A549 (cell line): ENCODE measurements at regions not wholly inside any gene's neighbourhood (a gene's known extent, or its start where the extent isn't known, plus 50 kb on each side); places are given as distances from the start of the nearest gene placed in this dataset.
"Not testable (repeated sequence)": the region's sequence is repeated elsewhere in the genome, so short reads cannot be mapped to it uniquely, and the experiment has no call there.

Experiments used
- ATAC-seq, 2 experiments: fragments of 200-7000 bp in 1 of 2; fragments of >200 bp in 1 of 2; cut with Nextera tagmentation in 1 of 2; cut with Tn5 transposase in 1 of 2; 3 replicates each; pipeline versions ENCODE4 v1.8.0 to v1.9.1; 2018 to 2020; ENCODE audit warnings: mild to moderate bottlenecking in 1 of 2, moderate library complexity in 1 of 2
- CTCF ChIA-PET: fragments of 300-600 bp; sonication (Branson Sonifier 250); formaldehyde crosslinking; extraction: SDS; loops from one replicate; lab custom pipeline; 2021; ENCODE audit warnings: antibody characterized with exemption, inconsistent platforms; lab: Yijun Ruan, JAX
- POLR2A ChIA-PET: fragments of 350-600 bp; formaldehyde crosslinking; extraction: SDS; loops from one replicate; lab custom pipeline; 2021; ENCODE audit warnings: antibody characterized with exemption, inconsistent platforms; lab: Yijun Ruan, JAX
- DNase-seq, 2 experiments: peaks; one replicate each; pipeline versions ENCODE4 v3.0.0 to v3.0.0-alpha.2; 2011 to 2016; ENCODE audit warnings: low read depth in 1 of 2, low spot score in 1 of 2
- FAIRE-seq: peaks from 2 replicates; lab custom pipeline; 2011; peaks lifted over from hg19 to GRCh38; lab: Jason Lieb, UNC
- H3K27ac ChIP-seq, 2 experiments: fragments of >200 bp; sonication (Bioruptor Twin); formaldehyde crosslinking; 3 replicates each; pipeline ENCODE4 v1.5.1; 2016 to 2017
- H3K4me1 ChIP-seq: fragments of >200 bp; sonication (Bioruptor Twin); formaldehyde crosslinking; 3 replicates; pipeline ENCODE4 v1.6.1; 2016
- H3K4me2 ChIP-seq: fragments of >200 bp; sonication (Bioruptor Twin); formaldehyde crosslinking; 3 replicates; pipeline ENCODE4 v1.6.1; 2016
- H3K4me3 ChIP-seq: fragments of >200 bp; sonication (Bioruptor Twin); formaldehyde crosslinking; 3 replicates; pipeline ENCODE4 v1.5.1; 2016
- H3K9me3 ChIP-seq: fragments of >200 bp; sonication (Bioruptor Twin); formaldehyde crosslinking; 3 replicates; pipeline ENCODE4 v1.6.1; 2016
- BHLHE40 ChIP-seq: IDR thresholded peaks from 2 replicates; pipeline ENCODE4 v1.6.1; 2012; ENCODE audit warnings: low read depth, low read length, inconsistent platforms
- CBX2 ChIP-seq: fragments of 200-600 bp; sonication (generic); IDR thresholded peaks from 2 replicates; pipeline ENCODE4 v1.6.1; 2016; ENCODE audit warnings: low read depth, mild to moderate bottlenecking, borderline replicate concordance
- CBX8 ChIP-seq: fragments of 200-600 bp; sonication (generic); IDR thresholded peaks from 2 replicates; pipeline ENCODE4 v1.6.1; 2016
- CHD4 ChIP-seq: fragments of 200-600 bp; sonication (generic); IDR thresholded peaks from 2 replicates; pipeline ENCODE4 v1.6.1; 2016; ENCODE audit warnings: antibody characterized with exemption, mild to moderate bottlenecking, borderline replicate concordance
- E2F6 ChIP-seq: IDR thresholded peaks from 2 replicates; pipeline ENCODE4 v1.6.1; 2012; ENCODE audit warnings: low read depth, borderline replicate concordance
- EHF ChIP-seq: fragments of 250-450 bp; sonication (Bioruptor Pico); IDR thresholded peaks from 2 replicates; pipeline ENCODE4 v1.5.0; 2020; ENCODE audit warnings: mild to moderate bottlenecking
- EHMT2 ChIP-seq: fragments of 200-600 bp; sonication (generic); IDR thresholded peaks from 2 replicates; pipeline ENCODE4 v1.6.1; 2016; ENCODE audit warnings: antibody characterized with exemption, low read depth, mild to moderate bottlenecking, moderate library complexity
- ESRRA ChIP-seq: fragments of 150-350 bp; IDR thresholded peaks from 2 replicates; pipeline ENCODE4 v1.6.1; 2014; ENCODE audit warnings: mild to moderate bottlenecking, low read length, borderline replicate concordance
- FOSB ChIP-seq: fragments of 250-450 bp; sonication (Bioruptor Pico); IDR thresholded peaks from 2 replicates; pipeline ENCODE4 v1.5.0; 2020; ENCODE audit warnings: mild to moderate bottlenecking, moderate library complexity
- HDAC2 ChIP-seq: fragments of 200-600 bp; sonication (generic); IDR thresholded peaks from 2 replicates; pipeline ENCODE4 v1.6.1; 2016
- HMGXB4 ChIP-seq: fragments of 250-450 bp; sonication (Bioruptor Pico); IDR thresholded peaks from 2 replicates; pipeline ENCODE4 v1.5.0; 2021; ENCODE audit warnings: mild to moderate bottlenecking, moderate library complexity, borderline replicate concordance
- HOXB13 ChIP-seq: fragments of 250-450 bp; sonication (Bioruptor Pico); IDR thresholded peaks from 2 replicates; pipeline ENCODE4 v1.5.0; 2020; ENCODE audit warnings: low read depth, mild to moderate bottlenecking, moderate library complexity
- HOXB5 ChIP-seq: fragments of 250-450 bp; sonication (Bioruptor Pico); IDR thresholded peaks from 2 replicates; pipeline ENCODE4 v1.5.0; 2020; ENCODE audit warnings: mild to moderate bottlenecking, moderate library complexity
- JUN ChIP-seq, 2 experiments: fragments of >200 bp; sonication (Bioruptor Twin); formaldehyde crosslinking; IDR thresholded peaks; 2 replicates in 1 of 2; 3 replicates in 1 of 2; pipeline ENCODE4 v1.6.1; 2016 to 2017
- JUNB ChIP-seq: fragments of >200 bp; sonication (Bioruptor Twin); formaldehyde crosslinking; IDR thresholded peaks from 2 replicates; pipeline ENCODE4 v1.6.1; 2016
- MAZ ChIP-seq: fragments of 150-350 bp; IDR thresholded peaks from 2 replicates; pipeline ENCODE4 v1.6.1; 2014; ENCODE audit warnings: antibody characterized with exemption, low read depth, low read length, borderline replicate concordance
- MYC ChIP-seq: IDR thresholded peaks from 2 replicates; pipeline ENCODE4 v1.6.1; 2012; ENCODE audit warnings: mild to moderate bottlenecking, inconsistent platforms, low read length, improper control_type of control experiment, borderline replicate concordance
- PBX3 ChIP-seq: IDR thresholded peaks from 2 replicates; pipeline ENCODE4 v1.6.1; 2012
- PHF8 ChIP-seq: fragments of 200-600 bp; sonication (generic); IDR thresholded peaks from 2 replicates; pipeline ENCODE4 v1.6.1; 2016; ENCODE audit warnings: low read depth, mild to moderate bottlenecking, antibody characterized with exemption, moderate library complexity, borderline replicate concordance
- POLR2AphosphoS2 ChIP-seq: conservative IDR thresholded peaks from 2 replicates; pipeline ENCODE4 v1.6.1; 2012; ENCODE audit warnings: low read length, improper control_type of control experiment, inconsistent platforms
- RAD21 ChIP-seq, 2 experiments: fragments of >200 bp in 1 of 2; sonication (Bioruptor Twin) in 1 of 2; formaldehyde crosslinking in 1 of 2; IDR thresholded peaks in 1 of 2; conservative IDR thresholded peaks in 1 of 2; 2 replicates in 1 of 2; 3 replicates in 1 of 2; pipeline ENCODE4 v1.6.1; 2012 to 2018; ENCODE audit warnings: inconsistent platforms in 1 of 2
- RARB ChIP-seq: fragments of 250-450 bp; sonication (Bioruptor Pico); IDR thresholded peaks from 2 replicates; pipeline ENCODE4 v1.8.0; 2021; ENCODE audit warnings: mild to moderate bottlenecking, moderate library complexity
- REST ChIP-seq: fragments of 200-600 bp; sonication (generic); IDR thresholded peaks from 2 replicates; pipeline ENCODE4 v1.6.1; 2016; ENCODE audit warnings: antibody characterized with exemption, mild to moderate bottlenecking, moderate library complexity
- RFX5 ChIP-seq: fragments of 450-650 bp; IDR thresholded peaks from 2 replicates; pipeline ENCODE4 v1.7.1; 2014; ENCODE audit warnings: antibody characterized with exemption, mild to moderate bottlenecking, moderate library complexity
- SREBF2 ChIP-seq: fragments of 450-650 bp; IDR thresholded peaks from 2 replicates; pipeline ENCODE4 v1.6.1; 2014; ENCODE audit warnings: mild to moderate bottlenecking, moderate library complexity
- TFCP2L1 ChIP-seq: fragments of 250-450 bp; sonication (Bioruptor Pico); IDR thresholded peaks from 2 replicates; pipeline ENCODE4 v1.5.0; 2021; ENCODE audit warnings: mild to moderate bottlenecking
- ZFP36 ChIP-seq: fragments of 450-650 bp; IDR thresholded peaks from 2 replicates; pipeline ENCODE4 v1.6.1; 2014; ENCODE audit warnings: borderline replicate concordance; ENCODE audit not compliant: partially characterized antibody
- WGBS: methylation state at CpG from one replicate; pipeline ENCODE4 v1.1.6; 2017; ENCODE audit errors: missing lambda C conversion rate; 5-methylcytosine and 5-hydroxymethylcytosine counted together

- TF ChIP-seq REST, result no peak
These were observed 65.8 kb upstream of the SLC8A3 start (continued) for GRCh38 chr14:70254476-70254961.

- H3K4me1 ChIP-seq, FAIRE-seq, DNase-seq, POLR2A ChIA-PET, H3K27ac ChIP-seq, H3K4me3 ChIP-seq, ATAC-seq, H3K9me3 ChIP-seq, CTCF ChIA-PET, H3K4me2 ChIP-seq: not testable (repeated sequence)
- 83% methylated on average over 4 of the region's 4 CpGs for WGBS
These were observed 64.8 kb upstream of the SLC8A3 start for GRCh38 chr14:70253547-70253946.

GRCh38 chr14:70245026-70245425, 56.3 kb upstream of the SLC8A3 start:
- FAIRE-seq, result no peak
- CTCF ChIA-PET, result interaction anchor here (0.6 kb wide), 1 partner anchor 23 kb away, joined by 3 read pairs; no protein-coding TSS in a partner anchor

GRCh38 chr14:70239802-70240201, 51.1 kb upstream of the SLC8A3 start:
- no peak overlapping the region for H3K4me3 ChIP-seq
- no peak overlapping the region for H3K4me2 ChIP-seq
- DNase-seq (no peak), ATAC-seq (no peak)
- CTCF ChIA-PET, result no interaction called here
- 41% methylated on average over 3 of the region's 3 CpGs for WGBS
- H3K4me1 ChIP-seq, result no peaks in the 10 kb centered on the region
- no peaks in the 10 kb centered on the region for H3K9me3 ChIP-seq
- POLR2A ChIA-PET, result no interaction called here
- no peak overlapping the region for H3K27ac ChIP-seq
- TF ChIP-seq PHF8 (no peak), CBX2 (no peak), PBX3 (no peak), MAZ (no peak), TFCP2L1 (CRISPR knock-in tag) (no peak), FOSB (CRISPR knock-in tag) (no peak), SREBF2 (no peak), ZFP36 (no peak), HDAC2 (no peak), RFX5 (no peak), HOXB13 (no peak), JUN (IDR thresholded peaks at IDR 0.05) (no peak), RAD21 (conservative IDR thresholded peaks at IDR 0.05 in 1 of 2, IDR thresholded peaks at IDR 0.05 in 1 of 2) (no peak), ESRRA (no peak), BHLHE40 (no peak), CBX8 (no peak), JUNB (no peak)
- TF ChIP-seq, all 56 proteins: peak for 0
- FAIRE-seq, result no peak

More at GRCh38 chr14:70245026-70245425, 56.3 kb upstream of the SLC8A3 start:
- H3K4me2 ChIP-seq, result no peak overlapping the region
- H3K9me3 ChIP-seq, result no peaks in the 10 kb centered on the region
- TF ChIP-seq E2F6 (no peak), MYC (no peak), POLR2AphosphoS2 (no peak), CHD4 (no peak), RARB (CRISPR knock-in tag) (no peak), FOSB (CRISPR knock-in tag) (no peak), EHMT2 (no peak), HMGXB4 (no peak), HOXB5 (CRISPR knock-in tag) (no peak), BHLHE40 (no peak), EHF (CRISPR knock-in tag) (no peak)
- ATAC-seq, result no peak
- no peak overlapping the region for H3K4me3 ChIP-seq
- no peak for DNase-seq
- POLR2A ChIA-PET, result no interaction called here
- H3K4me1 ChIP-seq, result no peaks in the 10 kb centered on the region
- WGBS, result 51% methylated on average over 2 of the region's 2 CpGs
- H3K27ac ChIP-seq, result no peak overlapping the region
